HG02970 (cell line): ENCODE measurements at regions not wholly inside any gene's neighbourhood (a gene's known extent, or its start where the extent isn't known, plus 50 kb on each side); places are given as distances from the start of the nearest gene placed in this dataset.

Experiments used
- ATAC-seq: cut with Tn5 transposase; IDR thresholded peaks from one replicate; pipeline ENCODE4 v1.9.1; 2021; ENCODE audit warnings: mild to moderate bottlenecking, moderate library complexity, moderate number of reproducible peaks; ENCODE audit not compliant: unreplicated experiment, low FRiP score

DNA sequence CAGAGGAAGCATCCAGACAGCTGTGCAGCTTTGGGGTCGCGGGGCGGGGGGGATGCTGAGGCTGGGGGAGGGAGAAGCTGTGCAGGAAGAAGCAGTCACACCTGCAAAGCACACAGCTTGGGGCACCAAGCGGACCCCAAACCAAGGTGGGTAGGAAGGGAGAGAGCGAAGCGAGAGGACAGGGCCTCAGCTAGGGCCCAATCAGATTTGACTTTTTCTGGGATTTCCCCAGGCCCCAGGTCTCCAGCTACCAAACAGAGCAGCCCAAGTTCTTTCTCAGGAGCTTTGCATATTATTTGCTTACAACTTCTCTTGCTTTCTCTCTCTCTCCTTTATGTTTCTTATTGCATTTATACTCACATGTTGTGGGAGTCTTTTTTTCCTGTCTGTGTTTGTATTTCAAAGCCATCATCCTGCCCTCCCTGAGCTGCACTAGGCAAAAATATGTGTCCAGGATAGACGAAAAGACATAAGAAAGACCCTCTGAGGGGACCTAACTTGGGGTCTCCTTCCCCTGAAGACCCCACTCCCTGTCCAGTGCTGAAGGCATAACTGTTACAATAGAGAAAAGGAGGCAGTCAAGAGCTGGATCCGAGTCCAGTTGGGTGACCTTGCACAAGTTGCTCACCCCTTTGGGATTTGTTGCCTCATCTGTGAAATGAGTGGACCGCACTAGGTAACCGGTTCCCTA is 50.6 kb upstream of the SMNDC1 start:
- ATAC-seq: no peak

GRCh38 chr10:110355922-110356627 is 51.4 kb upstream of the SMNDC1 start:
- ATAC-seq: peak; percentile 11

GRCh38 chr10:110356628-110357245 is 52.0 kb upstream of the SMNDC1 start:
- ATAC-seq: peak; percentile 71

GRCh38 chr10:110357252-110357780 is 52.6 kb upstream of the SMNDC1 start:
- peak; percentile 10 for ATAC-seq

GRCh38 chr10:110357871-110358270 is 53.2 kb upstream of the SMNDC1 start:
- ATAC-seq: no peak

DNA sequence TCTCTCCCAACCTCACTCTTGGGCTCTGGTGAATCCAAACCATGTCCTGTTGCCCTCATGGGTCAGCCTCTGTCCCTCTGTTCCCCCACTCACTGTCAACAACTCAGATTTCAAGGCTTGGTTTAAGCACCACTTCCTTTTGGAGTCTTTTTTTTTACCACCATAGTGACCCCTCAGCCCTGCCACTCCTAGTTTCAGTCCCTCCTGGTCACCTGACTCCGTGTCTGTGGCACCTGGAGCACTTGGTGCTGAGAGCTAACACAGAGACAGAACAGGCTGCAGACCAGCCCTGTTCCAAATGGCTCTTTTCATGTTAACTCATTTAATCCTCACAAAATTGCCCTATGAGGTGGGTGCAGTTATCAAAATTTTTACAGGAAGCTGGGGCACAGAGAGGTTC is 53.6 kb upstream of the SMNDC1 start:
- ATAC-seq: no peak

DNA sequence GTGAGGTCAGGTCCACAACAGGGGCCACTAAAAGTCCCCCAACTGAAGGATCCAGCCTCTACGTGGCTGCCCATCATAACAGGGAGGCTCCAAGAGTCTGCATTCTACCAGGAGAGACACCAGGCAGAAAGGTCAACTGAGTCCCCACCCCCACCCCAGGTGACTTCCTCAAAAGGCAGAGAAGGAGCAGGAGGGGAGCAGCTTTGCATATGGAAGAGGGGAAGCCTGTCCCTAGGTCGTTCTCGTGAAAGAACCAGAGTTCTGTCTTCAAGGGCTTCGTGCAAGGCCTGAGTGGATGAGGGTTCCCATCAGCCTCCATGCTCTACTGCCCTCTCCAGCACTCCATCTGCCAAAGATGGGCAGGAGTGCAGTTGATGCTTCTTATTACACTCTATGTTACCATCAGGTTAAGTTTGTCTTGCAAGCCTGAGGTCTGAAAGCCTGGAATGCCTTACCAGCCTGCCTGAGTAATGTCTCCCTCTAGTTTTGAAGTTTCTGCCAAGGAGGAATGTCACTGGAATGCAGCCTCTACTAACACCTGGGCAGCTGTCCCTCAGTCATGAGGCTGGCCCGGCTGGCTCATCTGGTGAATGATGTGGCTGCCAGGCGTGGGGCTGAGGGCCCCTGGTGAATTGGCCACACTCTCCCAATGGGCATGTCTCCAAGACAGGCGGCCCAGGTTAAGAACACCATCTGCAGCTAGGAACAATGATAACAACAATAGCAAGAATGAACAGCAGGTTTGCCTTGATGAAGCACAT is 54.3 kb upstream of the SMNDC1 start:
- no peak for ATAC-seq

- ATAC-seq: no peak
Observed at GRCh38 chr10:110360857-110361474, 56.2 kb upstream of the SMNDC1 start.

- no peak for ATAC-seq
Observed at GRCh38 chr10:110361800-110362456, 57.2 kb upstream of the SMNDC1 start.

- no peak for ATAC-seq
Observed at GRCh38 chr10:110363572-110364411, 59.1 kb upstream of the SMNDC1 start.

- ATAC-seq: no peak
Observed at GRCh38 chr10:110364531-110364937, 59.8 kb upstream of the SMNDC1 start.

DNA sequence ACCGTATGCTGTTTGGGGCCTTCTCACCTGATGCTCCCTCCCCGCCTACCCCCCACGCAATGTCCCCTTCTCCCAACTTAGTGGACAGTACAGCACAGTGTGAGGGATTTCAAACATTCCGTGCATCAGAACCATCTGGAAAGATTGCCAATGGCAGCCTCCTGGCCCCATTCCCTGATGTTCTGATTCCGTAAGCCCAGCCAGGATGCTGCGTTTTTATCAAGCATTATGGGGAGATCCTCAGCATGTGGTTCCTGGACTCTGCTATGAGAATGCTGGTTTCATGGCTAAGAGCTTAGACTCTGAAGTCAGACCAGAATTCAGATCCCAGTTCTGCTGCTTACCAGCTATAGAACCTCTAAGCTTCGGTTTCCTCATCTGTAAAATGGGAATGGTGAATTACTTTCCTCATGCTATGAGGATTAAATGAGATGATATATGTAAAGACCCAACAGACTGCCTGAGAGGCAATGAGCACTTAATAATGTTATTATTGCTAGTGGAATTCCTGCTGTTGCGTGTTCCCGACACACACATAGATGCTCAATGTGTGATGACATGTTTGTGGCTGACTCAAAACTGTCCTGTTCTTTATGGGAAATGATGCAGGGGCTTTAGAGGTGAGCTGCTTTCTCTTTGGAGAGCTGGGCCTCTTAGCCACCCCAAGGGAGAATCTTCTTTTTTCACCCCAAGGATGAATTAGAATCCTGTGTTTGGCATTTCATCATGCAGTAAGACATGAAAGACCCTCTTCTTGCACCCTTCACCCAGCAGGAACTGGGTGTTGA is 60.8 kb upstream of the SMNDC1 start:
- no peak for ATAC-seq

- no peak for ATAC-seq
Observed at GRCh38 chr10:110366635-110367034, 61.9 kb upstream of the SMNDC1 start.

DNA sequence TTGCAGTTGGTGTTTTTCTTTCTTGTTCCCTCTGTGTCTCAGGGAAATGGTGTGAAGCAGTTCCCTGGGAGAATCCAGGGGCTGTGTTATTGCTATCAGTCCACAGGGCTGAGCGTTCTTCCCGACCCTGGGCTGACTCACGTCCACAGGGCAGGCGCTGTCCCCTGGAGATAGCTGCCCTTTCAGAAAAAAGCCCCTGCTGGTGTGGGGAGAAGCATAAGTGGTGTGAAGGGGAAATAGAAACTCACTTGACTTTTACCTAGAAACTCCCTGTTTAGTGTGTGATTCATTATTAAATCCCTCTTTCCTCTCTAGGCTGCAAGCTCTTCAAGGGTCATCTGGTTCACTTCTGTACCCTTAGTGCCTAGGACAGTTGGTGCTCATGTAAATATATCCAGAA is 63.3 kb upstream of the SMNDC1 start:
- ATAC-seq: no peak

DNA sequence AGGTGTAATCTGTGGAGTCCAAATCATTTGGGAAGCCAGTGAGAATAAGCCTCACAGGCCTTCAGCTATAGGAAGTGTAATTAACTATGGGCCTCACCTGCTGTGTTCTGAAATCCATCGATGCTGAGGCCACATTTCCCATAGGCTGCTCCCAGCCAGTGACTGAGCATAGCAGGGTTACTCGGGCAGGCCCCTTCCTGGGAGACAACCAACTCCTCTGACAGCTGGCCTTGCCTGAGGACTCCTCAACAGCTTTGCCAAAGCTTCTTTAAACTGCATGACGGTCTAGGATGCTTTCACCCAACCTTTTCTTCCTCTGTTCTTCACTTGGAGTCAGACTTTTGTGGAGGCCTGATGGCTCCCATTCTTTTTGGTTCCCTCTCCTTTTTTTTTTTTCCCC is 63.8 kb upstream of the SMNDC1 start:
- ATAC-seq: no peak

GRCh38 chr10:110370006-110370405 is 65.3 kb upstream of the SMNDC1 start:
- ATAC-seq: no peak

DNA sequence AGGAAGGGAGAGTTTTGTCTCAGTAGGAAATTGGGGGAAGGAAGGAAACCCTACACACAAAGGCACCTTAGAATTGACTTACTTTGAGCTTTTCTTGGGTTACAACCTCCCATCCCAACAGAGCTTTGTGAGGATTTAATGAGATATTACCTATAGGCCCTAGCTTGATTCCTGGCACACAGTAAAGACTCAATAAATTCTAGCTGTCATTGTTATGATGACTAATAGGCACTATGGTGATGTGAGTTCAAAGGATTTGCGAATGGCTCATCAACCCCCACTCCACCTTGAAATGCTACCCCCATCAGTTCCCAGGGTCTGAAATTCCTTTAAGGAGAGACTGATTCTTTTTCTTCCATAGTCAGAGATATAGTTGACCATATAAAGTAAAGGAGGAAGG is 67.9 kb upstream of the SMNDC1 start:
- no peak for ATAC-seq

GRCh38 chr10:110373059-110373458 is 68.3 kb upstream of the SMNDC1 start:
- no peak for ATAC-seq
